Naive B cell (primary cell): ENCODE measurements at regions not wholly inside any gene's neighbourhood (a gene's known extent, or its start where the extent isn't known, plus 50 kb on each side); places are given as distances from the start of the nearest gene placed in this dataset.

ENCODE experiments used
- ATAC-seq, 2 donors: fragments of 150-1000 bp; cut with Tn5 transposase; 2 replicates each; pipeline ENCODE4 v1.10.0; 2021; ENCODE audit warnings: low read depth in 2 of 2, mild to moderate bottlenecking in 2 of 2, moderate library complexity in 2 of 2
- DNase-seq: peaks from one replicate; pipeline ENCODE4 v3.0.0; 2022
- H3K27ac Mint-ChIP-seq, 6 donors: one replicate each; pipeline ENCODE4 v1.8.0; 2020 to 2022; ENCODE audit warnings: mild to moderate bottlenecking in 6 of 6, mixed read lengths in 6 of 6, moderate library complexity in 5 of 6, inconsistent platforms in 2 of 6
- H3K27me3 Mint-ChIP-seq, 3 donors: one replicate each; pipeline ENCODE4 v1.8.0; 2021 to 2022; ENCODE audit warnings: mixed read lengths in 3 of 3, mild to moderate bottlenecking in 1 of 3
- H3K36me3 Mint-ChIP-seq, 2 donors: one replicate each; pipeline ENCODE4 v1.8.0; 2020 to 2022; ENCODE audit warnings: mixed read lengths in 2 of 2, inconsistent platforms in 1 of 2, mild to moderate bottlenecking in 1 of 2
- H3K4me1 Mint-ChIP-seq, 3 donors: one replicate each; pipeline ENCODE4 v1.8.0; 2020 to 2022; ENCODE audit warnings: mixed read lengths in 3 of 3, inconsistent platforms in 1 of 3, mild to moderate bottlenecking in 1 of 3, moderate library complexity in 1 of 3
- H3K4me3 Mint-ChIP-seq, 8 donors: one replicate each; pipeline ENCODE4 v1.8.0; 2020 to 2022; ENCODE audit warnings: mild to moderate bottlenecking in 8 of 8, mixed read lengths in 8 of 8, moderate library complexity in 8 of 8, inconsistent platforms in 2 of 8
- H3K9me3 Mint-ChIP-seq, 7 donors: one replicate each; pipeline ENCODE4 v1.8.0; 2020 to 2022; ENCODE audit warnings: mixed read lengths in 7 of 7, mild to moderate bottlenecking in 5 of 7, inconsistent platforms in 2 of 7, moderate library complexity in 1 of 7

DNA sequence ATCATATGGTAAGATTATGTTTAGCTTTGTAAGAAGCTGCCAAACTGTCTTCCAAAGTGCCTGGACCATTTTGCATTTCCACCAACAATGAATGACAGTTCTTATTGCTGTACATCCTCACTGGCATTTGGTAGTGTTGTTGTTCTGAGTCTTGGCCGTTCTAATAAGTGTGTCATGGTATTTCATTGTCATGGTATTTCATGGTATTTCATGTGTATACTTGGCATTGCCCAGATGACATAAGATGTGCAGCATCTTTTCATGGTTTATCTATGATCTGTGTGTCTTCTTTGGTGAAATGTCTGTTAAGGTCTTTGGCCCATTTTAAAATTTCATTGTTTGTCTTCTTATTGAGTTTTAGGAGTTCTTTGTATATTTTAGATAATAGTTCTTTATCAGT lies 224.4 kb downstream of the BCAS1 start:
- Mint-ChIP-seq H3K9me3 (no peaks in the 10 kb centered on the region), H3K36me3 (no peaks in the 10 kb centered on the region), H3K27ac (peak overlapping the region in 4 of 6 donors; percentile 11 to 57 (median 29)), H3K4me1 (peaks cover 48 to 85% (median 69%) of the 10 kb centered on the region in 3 donors), H3K4me3 (peak overlapping the region in 2 of 8 donors; percentile 2), H3K27me3 (no peaks in the 10 kb centered on the region)
- ATAC-seq (no peak), DNase-seq (no peak)

DNA sequence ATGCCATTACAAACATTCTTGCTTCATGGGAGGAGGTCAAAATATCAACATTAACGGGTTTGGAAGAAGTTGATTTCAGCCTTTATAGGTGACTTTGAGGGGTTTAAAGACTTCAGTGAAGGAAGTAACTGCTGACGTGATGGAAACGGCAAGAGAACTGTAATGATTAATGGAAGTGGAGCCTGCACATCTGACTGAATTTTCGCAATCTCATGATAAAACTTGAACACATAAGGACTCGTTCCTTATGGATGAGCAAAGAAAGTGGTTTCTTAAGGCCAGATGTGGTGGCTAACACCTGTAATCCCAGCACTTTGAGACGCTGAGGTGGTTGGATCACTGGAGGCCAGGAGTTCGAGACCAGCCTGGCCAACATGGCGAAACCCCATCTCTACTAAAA lies 226.1 kb downstream of the BCAS1 start:
- H3K4me1 Mint-ChIP-seq, result peaks cover 47 to 85% (median 75%) of the 10 kb centered on the region in 3 donors
- peak overlapping the region in 1 of 8 donors; percentile 34 for H3K4me3 Mint-ChIP-seq
- H3K36me3 Mint-ChIP-seq, result peaks cover 0 to 4% of the 10 kb centered on the region in 2 donors
- H3K27me3 Mint-ChIP-seq, result no peaks in the 10 kb centered on the region
- ATAC-seq (no peak), DNase-seq (no peak)
- H3K9me3 Mint-ChIP-seq, result peaks cover 0 to 2% (median 0%) of the 10 kb centered on the region in 7 donors
- H3K27ac Mint-ChIP-seq, result peak overlapping the region in 4 of 6 donors; percentile 31 to 96 (median 68)

- Mint-ChIP-seq H3K4me3 (peak overlapping the region in 1 of 8 donors; percentile 22), H3K9me3 (peaks cover 0 to 4% (median 0%) of the 10 kb centered on the region in 7 donors), H3K36me3 (peaks cover 0 to 7% of the 10 kb centered on the region in 2 donors), H3K4me1 (peaks cover 45 to 85% (median 75%) of the 10 kb centered on the region in 3 donors), H3K27me3 (no peaks in the 10 kb centered on the region), H3K27ac (peak overlapping the region in 5 of 6 donors; percentile 52 to 96 (median 84))
- DNase-seq, result no peak
- ATAC-seq, result no peak
Measured at GRCh38 chr20:53843645-53844044, 226.7 kb downstream of the BCAS1 start.

DNA sequence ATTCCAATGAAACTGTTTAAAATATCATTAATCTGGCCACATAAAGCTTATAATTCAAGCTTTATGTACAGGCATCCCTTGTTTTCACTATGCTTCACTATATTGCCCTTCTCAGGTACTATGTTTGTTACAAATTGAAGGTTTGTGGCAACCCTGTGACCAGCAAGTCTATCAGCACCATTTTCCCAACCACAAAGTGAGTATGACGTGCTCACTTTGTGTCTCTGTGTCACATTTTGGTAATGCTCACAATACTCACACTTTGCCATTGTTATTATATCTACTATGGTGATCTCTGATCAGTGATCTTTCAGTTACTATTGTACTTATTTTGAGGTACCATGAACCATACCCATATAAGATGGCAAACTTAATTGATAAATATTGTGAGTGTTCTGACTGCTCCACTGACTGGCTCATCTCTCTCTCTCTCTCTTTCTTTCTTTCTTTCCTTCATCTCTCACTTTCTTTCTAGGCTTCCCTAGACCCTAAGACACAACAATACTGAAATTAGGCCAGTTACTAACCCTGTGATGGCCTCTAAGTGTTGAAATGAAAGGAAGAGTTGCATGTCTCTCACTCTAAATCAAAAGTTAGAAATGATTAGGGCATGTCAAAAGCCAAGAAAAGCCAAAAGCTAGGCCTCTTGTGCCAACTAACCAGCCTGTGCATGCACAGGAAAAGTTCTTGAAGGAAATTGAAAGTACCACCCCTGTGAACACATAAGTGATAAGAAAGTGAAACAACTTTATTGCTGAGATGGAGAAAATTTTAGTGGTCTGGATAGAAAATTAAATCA lies 227.9 kb downstream of the BCAS1 start:
- Mint-ChIP-seq H3K36me3 (peaks cover 0 to 7% of the 10 kb centered on the region in 2 donors), H3K27me3 (no peaks in the 10 kb centered on the region), H3K4me1 (peaks cover 39 to 82% (median 75%) of the 10 kb centered on the region in 3 donors), H3K4me3 (peak overlapping the region in 7 of 8 donors; percentile 6 to 61 (median 52)), H3K27ac (peak overlapping the region; percentile 17 to 96 (median 55)), H3K9me3 (peaks cover 0 to 4% (median 1%) of the 10 kb centered on the region in 7 donors)
- ATAC-seq (peak in 1 of 2 donors; percentile 31), DNase-seq (no peak)

DNA sequence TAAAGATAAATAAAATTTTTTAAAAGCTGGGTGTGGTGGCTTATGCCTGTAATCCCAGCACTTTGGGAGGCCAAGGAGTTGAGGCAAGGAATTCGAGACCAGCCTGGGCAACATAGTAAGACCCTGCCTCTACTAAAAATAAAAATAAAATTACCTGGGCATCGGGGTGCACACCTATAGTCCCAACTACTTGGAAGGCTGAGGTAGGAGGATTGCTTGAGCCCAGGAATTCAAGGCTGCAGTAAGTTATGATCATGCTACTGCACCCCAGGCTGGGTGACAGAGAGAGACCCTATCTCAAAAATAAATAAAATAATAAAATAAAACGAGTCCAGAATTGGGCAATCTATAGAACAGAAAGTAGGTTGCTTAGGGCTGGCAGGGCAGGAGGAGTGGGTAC lies 228.7 kb downstream of the BCAS1 start:
- no peak overlapping the region for H3K4me3 Mint-ChIP-seq
- H3K4me1 Mint-ChIP-seq, result peaks cover 37 to 79% (median 72%) of the 10 kb centered on the region in 3 donors
- ATAC-seq (no peak), DNase-seq (no peak)
- peak overlapping the region in 5 of 6 donors; percentile 25 to 96 (median 80) for H3K27ac Mint-ChIP-seq
- peaks cover 0 to 4% (median 1%) of the 10 kb centered on the region in 7 donors for H3K9me3 Mint-ChIP-seq
- peaks cover 0 to 7% of the 10 kb centered on the region in 2 donors for H3K36me3 Mint-ChIP-seq
- no peaks in the 10 kb centered on the region for H3K27me3 Mint-ChIP-seq

DNA sequence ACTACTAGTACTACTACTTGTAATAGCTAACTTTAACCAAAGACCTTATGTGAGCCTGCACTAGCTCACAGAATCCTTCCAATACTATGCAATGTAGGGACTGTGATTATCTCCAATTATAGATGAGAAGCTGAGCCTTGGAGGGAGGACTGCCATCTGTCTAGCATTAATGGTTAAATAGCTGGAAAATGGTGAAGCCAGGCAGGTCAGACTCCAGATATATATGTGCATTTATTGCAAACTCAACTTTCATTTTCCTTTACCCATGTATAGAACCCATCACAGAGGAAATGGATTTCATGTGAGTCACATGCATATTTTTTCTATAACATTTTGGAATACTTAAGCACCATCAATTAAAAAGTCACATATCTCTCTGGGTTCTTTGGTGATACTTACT lies 229.9 kb downstream of the BCAS1 start:
- no peak overlapping the region for H3K4me3 Mint-ChIP-seq
- no peaks in the 10 kb centered on the region for H3K27me3 Mint-ChIP-seq
- H3K9me3 Mint-ChIP-seq, result peaks cover 0 to 4% (median 1%) of the 10 kb centered on the region in 7 donors
- ATAC-seq (no peak), DNase-seq (no peak)
- peaks cover 0 to 7% of the 10 kb centered on the region in 2 donors for H3K36me3 Mint-ChIP-seq
- peak overlapping the region; percentile 0 to 99 (median 86) for H3K27ac Mint-ChIP-seq
- H3K4me1 Mint-ChIP-seq, result peaks cover 35 to 71% (median 63%) of the 10 kb centered on the region in 3 donors

DNA sequence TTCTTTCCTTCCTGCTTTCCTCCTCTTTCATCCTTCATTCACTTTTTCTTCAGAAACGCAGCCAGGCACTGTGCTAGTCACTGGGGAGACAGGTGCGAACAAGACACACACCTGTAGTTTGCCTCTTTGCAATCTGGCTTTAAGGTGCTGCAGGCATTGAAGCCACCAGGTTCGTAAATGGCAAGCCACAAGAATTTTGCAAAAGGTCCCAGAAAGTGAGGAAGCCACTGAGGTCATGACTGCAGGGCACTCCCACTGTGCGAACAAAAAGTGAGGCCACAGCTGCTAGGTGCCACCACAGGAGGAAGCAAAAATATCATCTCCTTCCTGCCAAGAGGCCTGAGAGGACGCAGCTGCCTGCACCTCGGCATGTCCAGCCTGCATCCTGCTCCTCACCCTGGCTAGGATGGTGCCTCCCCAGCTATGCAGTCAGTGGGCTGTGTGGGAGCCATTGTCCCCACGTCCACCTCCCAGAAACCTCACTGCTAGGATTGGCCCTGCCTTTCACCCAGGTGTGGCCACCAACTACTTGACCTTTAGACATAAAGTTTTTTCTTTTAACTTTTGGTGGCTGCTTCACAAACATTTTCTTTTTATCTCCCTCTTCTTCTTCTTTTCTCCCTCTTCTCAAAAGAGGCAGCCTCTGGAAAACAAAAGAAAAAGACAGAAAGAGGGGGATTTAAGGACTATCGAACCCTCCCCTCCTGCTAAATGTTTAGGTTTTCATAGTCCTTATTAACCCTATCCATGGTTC lies 230.8 kb downstream of the BCAS1 start:
- H3K4me1 Mint-ChIP-seq, result peaks cover 45 to 72% (median 72%) of the 10 kb centered on the region in 3 donors
- peaks cover 0 to 7% of the 10 kb centered on the region in 2 donors for H3K36me3 Mint-ChIP-seq
- H3K27ac Mint-ChIP-seq, result peak overlapping the region; percentile 97 to 100 (median 99)
- H3K4me3 Mint-ChIP-seq, result peak overlapping the region; percentile 48 to 91 (median 84)
- H3K27me3 Mint-ChIP-seq, result no peaks in the 10 kb centered on the region
- DNase-seq (peak; percentile 63), ATAC-seq (peak; percentile 68 to 74)
- peaks cover 0 to 4% (median 1%) of the 10 kb centered on the region in 7 donors for H3K9me3 Mint-ChIP-seq

- Mint-ChIP-seq H3K36me3 (peaks cover 0 to 7% of the 10 kb centered on the region in 2 donors), H3K27me3 (no peaks in the 10 kb centered on the region), H3K9me3 (peaks cover 0 to 4% (median 1%) of the 10 kb centered on the region in 7 donors), H3K4me1 (peaks cover 49 to 78% (median 69%) of the 10 kb centered on the region in 3 donors), H3K4me3 (peak overlapping the region in 6 of 8 donors; percentile 3 to 91 (median 51)), H3K27ac (peak overlapping the region; percentile 88 to 99 (median 98))
- ATAC-seq (no peak), DNase-seq (no peak)
Measured at GRCh38 chr20:53838311-53838868, 232.0 kb downstream of the BCAS1 start.

GRCh38 chr20:53837126-53837826 lies 233.1 kb downstream of the BCAS1 start:
- Mint-ChIP-seq H3K36me3 (peaks cover 0 to 11% of the 10 kb centered on the region in 2 donors), H3K4me1 (peaks cover 42 to 75% (median 65%) of the 10 kb centered on the region in 3 donors), H3K9me3 (peaks cover 0 to 9% (median 3%) of the 10 kb centered on the region in 7 donors), H3K27me3 (no peaks in the 10 kb centered on the region), H3K27ac (peak overlapping the region in 5 of 6 donors; percentile 27 to 99 (median 97)), H3K4me3 (peak overlapping the region in 2 of 8 donors; percentile 41 to 69)
- ATAC-seq (no peak), DNase-seq (no peak)

DNA sequence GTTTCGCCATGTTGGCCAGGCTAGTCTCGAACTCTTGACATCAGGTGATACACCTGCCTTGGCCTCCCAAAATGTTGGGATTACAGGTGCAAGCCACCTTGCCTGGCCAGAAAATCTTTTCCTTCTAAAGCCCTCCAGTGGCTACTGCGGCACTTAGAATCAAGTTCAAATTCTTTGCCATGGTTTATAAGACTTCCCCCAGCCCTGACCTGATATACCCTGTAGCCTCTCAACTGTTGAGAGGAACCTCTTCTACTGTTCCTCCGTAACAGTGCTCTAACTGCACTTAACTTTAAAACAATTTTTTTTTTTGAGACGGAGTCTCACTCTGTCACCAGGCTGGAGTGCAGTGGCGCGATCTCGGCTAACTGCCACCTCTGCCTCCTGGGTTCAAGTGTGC lies 235.6 kb downstream of the BCAS1 start:
- H3K4me1 Mint-ChIP-seq, result peaks cover 50 to 77% (median 64%) of the 10 kb centered on the region in 3 donors
- H3K9me3 Mint-ChIP-seq, result peaks cover 0 to 9% (median 4%) of the 10 kb centered on the region in 7 donors
- DNase-seq, result no peak
- no peak for ATAC-seq
- peak overlapping the region; percentile 87 to 99 (median 98) for H3K27ac Mint-ChIP-seq
- peak overlapping the region in 6 of 8 donors; percentile 65 to 89 (median 80) for H3K4me3 Mint-ChIP-seq
- no peaks in the 10 kb centered on the region for H3K27me3 Mint-ChIP-seq
- peaks cover 0 to 12% of the 10 kb centered on the region in 2 donors for H3K36me3 Mint-ChIP-seq

GRCh38 chr20:53834062-53834442 lies 236.3 kb downstream of the BCAS1 start:
- H3K27me3 Mint-ChIP-seq, result no peaks in the 10 kb centered on the region
- H3K4me1 Mint-ChIP-seq, result peaks cover 52 to 77% (median 64%) of the 10 kb centered on the region in 3 donors
- peak; percentile 37 to 38 for ATAC-seq
- peak overlapping the region; percentile 19 to 88 (median 76) for H3K4me3 Mint-ChIP-seq
- peak overlapping the region; percentile 87 to 98 (median 94) for H3K27ac Mint-ChIP-seq
- peaks cover 0 to 6% of the 10 kb centered on the region in 2 donors for H3K36me3 Mint-ChIP-seq
- peak; percentile 39 for DNase-seq
- H3K9me3 Mint-ChIP-seq, result peaks cover 0 to 5% (median 2%) of the 10 kb centered on the region in 7 donors

GRCh38 chr20:53833333-53834061 lies 236.9 kb downstream of the BCAS1 start:
- peaks cover 58 to 77% (median 65%) of the 10 kb centered on the region in 3 donors for H3K4me1 Mint-ChIP-seq
- peaks cover 0 to 5% (median 2%) of the 10 kb centered on the region in 7 donors for H3K9me3 Mint-ChIP-seq
- peaks cover 0 to 5% of the 10 kb centered on the region in 2 donors for H3K36me3 Mint-ChIP-seq
- H3K4me3 Mint-ChIP-seq, result peak overlapping the region; percentile 19 to 88 (median 76)
- ATAC-seq, result peak; percentile 10 to 14
- peak overlapping the region; percentile 84 to 98 (median 94) for H3K27ac Mint-ChIP-seq
- H3K27me3 Mint-ChIP-seq, result no peaks in the 10 kb centered on the region
- no peak for DNase-seq
